Left lung (tissue), 4 donors: ENCODE measurements at regions not wholly inside any gene's neighbourhood (a gene's known extent, or its start where the extent isn't known, plus 50 kb on each side); places are given as distances from the start of the nearest gene placed in this dataset.
A peak's percentile ranks its signal among the peaks of the same experiment; 100 is the strongest.

Source experiments
- ATAC-seq: fragments of 200-7000 bp; cut with Tn5 transposase; one replicate; pipeline ENCODE4 v1.9.1; 2020; ENCODE audit warnings: moderate library complexity
- DNase-seq, 4 donors: peaks; one replicate each; pipeline ENCODE4 v3.0.0-alpha.2; 2013 to 2020
- H3K27ac ChIP-seq, 2 donors: fragments of 200-600 bp; sonication (generic) in 1 of 2; one replicate each; pipeline versions ENCODE4 v1.5.0 to v1.8.0; 2020 to 2021
- H3K27me3 ChIP-seq, 2 donors: fragments of 200-600 bp; sonication (generic) in 1 of 2; one replicate each; pipeline versions ENCODE4 v1.5.0 to v1.8.0; 2020 to 2021
- H3K36me3 ChIP-seq, 2 donors: fragments of 200-600 bp; sonication (generic) in 1 of 2; one replicate each; pipeline versions ENCODE4 v1.5.0 to v1.8.0; 2020 to 2021
- H3K4me1 ChIP-seq, 2 donors: fragments of 200-600 bp; one replicate each; pipeline ENCODE4 v1.8.0; 2021
- H3K4me3 ChIP-seq, 2 donors: fragments of 200-600 bp; sonication (generic) in 1 of 2; one replicate each; pipeline versions ENCODE4 v1.5.0 to v1.8.0; 2020 to 2021; ENCODE audit warnings: mild to moderate bottlenecking in 1 of 2
- H3K9me3 ChIP-seq, 2 donors: fragments of 200-600 bp; sonication (generic) in 1 of 2; one replicate each; pipeline versions ENCODE4 v1.5.0 to v1.8.0; 2020 to 2021
- intact Hi-C, 2 donors: fragments of 100-400 bp; cut with DNase I; formaldehyde crosslinking; loops; one replicate each; pipeline versions ENCODE4 v1.11.2 to v1.14.2; 2022
- TF ChIP-seq, protein P1 (sequence below), 2 donors: fragments of 200-600 bp; sonication (generic) in 1 of 2; IDR thresholded peaks; one replicate each; pipeline versions ENCODE4 v1.5.0 to v1.8.0; 2021; ENCODE audit warnings: antibody characterized with exemption in 2 of 2
- donor health status: DM: no; HTN: yes; CAD: no.
- donor health status: DM: no; HTN: no; CAD: no.

DNA sequence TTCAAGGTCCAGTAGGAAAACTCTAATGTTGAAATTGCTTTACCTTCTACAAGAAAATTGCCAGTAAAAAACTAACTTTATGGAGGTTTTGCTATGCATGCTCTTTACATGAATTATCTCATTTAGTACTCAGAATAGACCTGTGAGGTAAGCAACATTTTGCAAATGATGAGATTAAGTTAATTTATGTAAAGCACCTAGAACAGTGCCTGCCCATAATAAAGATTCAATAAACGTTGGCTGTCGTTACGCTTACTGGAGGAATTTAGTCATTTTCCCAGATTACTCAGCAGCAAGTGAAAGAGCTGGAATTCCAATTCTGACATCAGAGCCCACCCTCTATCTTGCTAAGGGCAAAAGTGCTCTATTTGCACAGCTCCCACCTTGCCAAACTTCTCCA is 69.4 kb upstream of the ARID1B start:
- ATAC-seq (no peak), DNase-seq (no peak)
- Histone ChIP-seq H3K36me3 (no peaks in the 10 kb centered on the region), H3K27ac (no peak overlapping the region), H3K27me3 (no peaks in the 10 kb centered on the region), H3K9me3 (no peaks in the 10 kb centered on the region), H3K4me3 (no peak overlapping the region), H3K4me1 (no peaks in the 10 kb centered on the region)
- TF ChIP-seq, protein P1, sequence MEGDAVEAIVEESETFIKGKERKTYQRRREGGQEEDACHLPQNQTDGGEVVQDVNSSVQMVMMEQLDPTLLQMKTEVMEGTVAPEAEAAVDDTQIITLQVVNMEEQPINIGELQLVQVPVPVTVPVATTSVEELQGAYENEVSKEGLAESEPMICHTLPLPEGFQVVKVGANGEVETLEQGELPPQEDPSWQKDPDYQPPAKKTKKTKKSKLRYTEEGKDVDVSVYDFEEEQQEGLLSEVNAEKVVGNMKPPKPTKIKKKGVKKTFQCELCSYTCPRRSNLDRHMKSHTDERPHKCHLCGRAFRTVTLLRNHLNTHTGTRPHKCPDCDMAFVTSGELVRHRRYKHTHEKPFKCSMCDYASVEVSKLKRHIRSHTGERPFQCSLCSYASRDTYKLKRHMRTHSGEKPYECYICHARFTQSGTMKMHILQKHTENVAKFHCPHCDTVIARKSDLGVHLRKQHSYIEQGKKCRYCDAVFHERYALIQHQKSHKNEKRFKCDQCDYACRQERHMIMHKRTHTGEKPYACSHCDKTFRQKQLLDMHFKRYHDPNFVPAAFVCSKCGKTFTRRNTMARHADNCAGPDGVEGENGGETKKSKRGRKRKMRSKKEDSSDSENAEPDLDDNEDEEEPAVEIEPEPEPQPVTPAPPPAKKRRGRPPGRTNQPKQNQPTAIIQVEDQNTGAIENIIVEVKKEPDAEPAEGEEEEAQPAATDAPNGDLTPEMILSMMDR (IDR thresholded peaks at IDR 0.05) = no peak
- intact Hi-C loops = no loop called here

DNA sequence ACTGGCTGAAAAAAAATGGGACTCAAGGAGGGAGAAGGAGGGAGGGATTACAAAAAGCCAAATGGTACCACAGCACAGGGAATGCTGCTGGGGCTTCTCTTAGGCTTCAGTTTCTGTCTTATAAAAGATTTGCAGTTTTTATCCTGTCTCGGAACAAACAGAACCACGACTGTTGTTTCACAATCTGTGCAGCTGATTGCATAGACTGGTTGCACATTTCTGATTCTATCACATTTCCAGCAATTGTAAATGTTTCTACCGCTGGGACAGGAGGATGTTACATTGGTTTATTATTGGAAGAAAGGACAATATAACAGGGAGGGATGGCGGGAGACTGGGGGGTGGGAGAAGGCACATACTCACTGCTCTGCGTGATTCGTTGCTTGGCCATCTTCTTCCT is 73.5 kb upstream of the ARID1B start:
- intact Hi-C loops = no loop called here
- H3K27ac ChIP-seq = peak overlapping the region in 1 of 2 donors; percentile 34
- no peaks in the 10 kb centered on the region for H3K36me3 ChIP-seq
- H3K4me3 ChIP-seq = no peak overlapping the region
- H3K4me1 ChIP-seq = no peaks in the 10 kb centered on the region
- no peaks in the 10 kb centered on the region for H3K27me3 ChIP-seq
- H3K9me3 ChIP-seq = no peaks in the 10 kb centered on the region
- TF ChIP-seq, protein P1 (IDR thresholded peaks at IDR 0.05) = no peak
- no peak for DNase-seq
- no peak for ATAC-seq

DNA sequence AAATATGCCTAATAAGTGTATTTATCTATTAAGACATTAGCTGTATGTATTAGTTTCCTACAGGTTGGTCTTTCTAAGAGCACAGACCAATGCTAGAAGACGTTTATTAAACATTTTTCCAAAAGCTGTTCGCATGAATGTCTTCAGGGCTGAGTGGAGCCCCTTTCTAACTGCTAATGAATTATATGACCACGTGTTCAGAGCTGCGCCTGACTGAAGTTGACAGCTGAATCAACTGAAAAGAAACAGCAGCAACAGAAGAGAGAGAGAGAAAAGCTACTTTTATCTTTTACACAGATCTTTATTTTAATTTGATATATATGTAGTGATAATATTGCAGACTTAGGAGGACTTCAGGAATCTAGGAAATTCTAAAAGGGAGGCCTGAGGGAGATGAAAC is 75.2 kb upstream of the ARID1B start:
- Histone ChIP-seq H3K4me1 (no peaks in the 10 kb centered on the region), H3K27ac (no peak overlapping the region), H3K36me3 (no peaks in the 10 kb centered on the region), H3K9me3 (no peaks in the 10 kb centered on the region), H3K4me3 (no peak overlapping the region), H3K27me3 (no peaks in the 10 kb centered on the region)
- intact Hi-C loops = no loop called here
- DNase-seq = no peak
- TF ChIP-seq, protein P1 (IDR thresholded peaks at IDR 0.05) = no peak
- no peak for ATAC-seq

DNA sequence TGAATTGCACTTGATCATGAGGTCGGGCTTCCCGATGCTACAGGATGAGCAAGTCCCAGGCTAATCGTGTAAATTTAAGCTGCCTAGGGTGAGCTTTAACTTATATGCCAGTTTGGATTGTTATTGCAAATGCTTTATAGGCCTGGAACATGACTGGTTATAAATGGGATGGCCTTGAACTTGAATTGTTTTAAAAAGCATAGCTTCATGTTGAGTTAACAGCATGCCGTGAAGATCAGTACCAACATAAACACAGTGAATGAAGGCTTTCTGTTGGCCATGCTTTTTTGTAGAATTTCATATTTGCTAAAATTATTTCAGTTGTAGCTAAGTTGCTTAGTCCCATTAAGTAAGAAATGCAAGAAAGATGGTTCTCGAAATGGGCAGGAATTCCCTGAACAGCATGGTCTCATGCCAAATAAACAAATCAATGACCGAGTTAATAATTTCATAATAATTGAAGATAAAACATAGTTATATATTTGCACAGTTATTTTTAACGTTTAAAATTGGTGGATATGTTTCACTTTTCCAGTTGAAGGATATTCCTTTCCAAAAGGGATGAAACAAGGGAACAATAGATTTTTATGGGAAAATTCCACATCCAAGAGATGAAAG is 76.6 kb upstream of the ARID1B start:
- TF ChIP-seq, protein P1 (IDR thresholded peaks at IDR 0.05) = no peak
- Histone ChIP-seq H3K27ac (no peak overlapping the region), H3K9me3 (no peaks in the 10 kb centered on the region), H3K4me1 (no peaks in the 10 kb centered on the region), H3K36me3 (no peaks in the 10 kb centered on the region), H3K27me3 (no peaks in the 10 kb centered on the region), H3K4me3 (no peak overlapping the region)
- no peak for ATAC-seq
- intact Hi-C loops = no loop called here
- DNase-seq = no peak

DNA sequence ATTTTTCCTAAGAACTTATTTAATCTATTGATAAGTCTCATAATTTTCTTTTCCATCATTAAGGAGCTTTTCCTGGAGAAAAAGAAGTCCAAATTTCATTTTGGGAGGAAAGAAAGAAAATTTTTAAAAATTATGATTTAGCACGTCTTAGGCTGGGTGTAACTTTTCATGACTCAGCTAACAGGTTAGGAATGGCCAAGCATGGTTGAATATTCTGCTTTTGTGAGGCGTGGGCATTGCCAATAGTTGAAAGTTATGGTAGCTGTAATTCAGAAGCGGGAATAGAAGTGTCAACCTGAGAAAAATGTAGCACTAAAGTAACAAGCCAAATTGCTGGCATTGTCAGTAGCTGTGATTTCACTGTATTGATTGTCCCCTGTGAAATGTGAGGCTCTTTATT is 77.2 kb upstream of the ARID1B start:
- Histone ChIP-seq H3K9me3 (no peaks in the 10 kb centered on the region), H3K36me3 (no peaks in the 10 kb centered on the region), H3K4me1 (no peaks in the 10 kb centered on the region), H3K4me3 (no peak overlapping the region), H3K27me3 (no peaks in the 10 kb centered on the region), H3K27ac (no peak overlapping the region)
- TF ChIP-seq, protein P1 (IDR thresholded peaks at IDR 0.05) = no peak
- intact Hi-C loops = no loop called here
- DNase-seq = no peak
- no peak for ATAC-seq
